ENCODE measurements at regions not wholly inside any gene's neighbourhood (a gene's known extent, or its start where the extent isn't known, plus 50 kb on each side); places are given as distances from the start of the nearest gene placed in this dataset.

DNA sequence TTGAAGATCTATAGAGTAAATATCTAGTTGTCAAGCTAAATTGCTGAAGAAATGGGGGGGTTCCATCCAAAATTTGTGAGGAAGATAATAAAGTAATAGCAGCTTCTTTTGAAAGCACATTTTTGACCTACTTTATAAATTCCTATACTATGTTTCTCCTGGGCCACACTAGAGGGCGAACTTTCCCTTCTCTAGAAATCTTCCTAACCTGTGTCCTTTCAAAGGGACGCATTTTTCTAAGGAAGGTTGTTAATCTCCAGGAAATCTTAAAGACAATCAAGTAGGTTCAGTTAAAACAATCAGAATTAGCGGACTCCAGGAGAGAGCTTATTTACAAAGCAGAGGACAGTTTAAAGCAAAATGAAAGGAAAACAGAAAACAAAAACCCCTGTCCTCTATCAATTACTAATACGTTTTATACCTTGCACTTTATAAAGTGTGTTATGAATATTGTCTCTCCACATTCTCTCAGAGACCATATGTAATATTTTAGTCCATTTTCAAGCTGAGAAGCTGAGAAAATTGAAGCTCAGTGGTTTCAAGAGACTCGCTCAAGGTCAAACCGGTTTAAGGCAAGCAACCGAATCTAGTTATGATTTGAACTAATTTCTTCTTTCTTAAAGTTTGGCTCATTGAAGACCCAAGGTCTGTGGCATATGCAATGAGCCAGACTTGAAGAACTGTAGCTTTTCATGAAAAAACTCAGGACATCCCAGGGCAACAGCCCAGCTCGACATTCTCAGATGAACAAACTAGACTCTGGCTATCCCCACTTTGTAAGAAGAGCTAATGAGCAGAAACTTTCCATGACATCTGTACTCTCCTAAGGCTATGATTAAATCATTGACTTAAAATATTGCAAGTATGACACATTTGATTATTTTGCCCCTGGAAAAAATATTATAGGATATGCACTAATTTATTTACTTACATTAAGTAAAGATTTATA, 273.6 kb downstream of the PAX3 start:
- intact Hi-C loops (cut with DNase I): no loop called here
- Histone ChIP-seq H3K4me1 (no peaks in the 10 kb centered on the region), H3K27ac (no peak overlapping the region), H3K36me3 (no peaks in the 10 kb centered on the region), H3K9me3 (no peaks in the 10 kb centered on the region), H3K27me3 (no peaks in the 10 kb centered on the region), H3K4me3 (no peak overlapping the region)
- TF ChIP-seq CTCF (IDR thresholded peaks at IDR 0.05): peak in 2 of 3 experiments; percentile 34 to 47
- no peak for DNase-seq (ENCODE audit: low spot score in 2 of 2)

GRCh38 chr2:222017252-222017850, 281.4 kb downstream of the PAX3 start:
- Histone ChIP-seq H3K27ac (no peak overlapping the region), H3K4me1 (no peaks in the 10 kb centered on the region), H3K9me3 (no peaks in the 10 kb centered on the region), H3K4me3 (no peak overlapping the region), H3K27me3 (no peaks in the 10 kb centered on the region), H3K36me3 (no peaks in the 10 kb centered on the region)
- intact Hi-C loops (cut with DNase I): no loop called here
- TF ChIP-seq CTCF (IDR thresholded peaks at IDR 0.05): no peak
- DNase-seq (ENCODE audit: low spot score in 2 of 2): no peak

DNA sequence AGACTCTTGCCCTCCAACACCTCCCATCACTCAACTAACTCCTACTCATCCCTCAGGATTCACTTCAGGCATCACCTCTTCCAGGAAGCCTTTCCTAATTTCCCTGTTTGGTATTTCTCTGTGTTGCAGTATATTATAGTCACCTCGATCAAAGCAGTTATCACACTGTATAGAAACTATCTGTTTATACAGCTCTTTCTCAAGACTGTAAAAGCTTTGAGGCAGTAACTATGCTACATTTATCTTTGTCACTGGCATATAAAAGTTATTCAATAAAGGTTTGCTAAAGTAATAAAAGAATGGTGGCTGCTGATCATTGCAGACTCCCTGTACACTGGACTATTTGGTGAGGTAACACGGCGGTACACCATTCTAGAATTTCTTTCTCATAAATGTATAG, 284.9 kb downstream of the PAX3 start:
- H3K27me3 ChIP-seq: no peaks in the 10 kb centered on the region
- H3K9me3 ChIP-seq: no peaks in the 10 kb centered on the region
- no peak for TF ChIP-seq CTCF (IDR thresholded peaks at IDR 0.05)
- H3K4me1 ChIP-seq: no peaks in the 10 kb centered on the region
- no peak for DNase-seq (ENCODE audit: low spot score in 2 of 2)
- no peak overlapping the region for H3K4me3 ChIP-seq
- no peak overlapping the region for H3K27ac ChIP-seq
- H3K36me3 ChIP-seq: no peaks in the 10 kb centered on the region
- intact Hi-C loops (cut with DNase I): no loop called here

- H3K4me1 ChIP-seq: no peaks in the 10 kb centered on the region
- H3K36me3 ChIP-seq: no peaks in the 10 kb centered on the region
- DNase-seq (ENCODE audit: low spot score in 2 of 2): no peak
- no peak for TF ChIP-seq CTCF (IDR thresholded peaks at IDR 0.05)
- H3K27me3 ChIP-seq: no peaks in the 10 kb centered on the region
- no peaks in the 10 kb centered on the region for H3K9me3 ChIP-seq
- H3K4me3 ChIP-seq: no peak overlapping the region
- intact Hi-C loops (cut with DNase I): no loop called here
- no peak overlapping the region for H3K27ac ChIP-seq
Observed at GRCh38 chr2:222000326-222000725, 298.5 kb downstream of the PAX3 start.

GRCh38 chr2:221999717-222000116, 299.1 kb downstream of the PAX3 start:
- no peaks in the 10 kb centered on the region for H3K36me3 ChIP-seq
- no peaks in the 10 kb centered on the region for H3K9me3 ChIP-seq
- DNase-seq (ENCODE audit: low spot score in 2 of 2): no peak
- H3K4me1 ChIP-seq: no peaks in the 10 kb centered on the region
- H3K27me3 ChIP-seq: no peaks in the 10 kb centered on the region
- no peak for TF ChIP-seq CTCF (IDR thresholded peaks at IDR 0.05)
- intact Hi-C loops (cut with DNase I): no loop called here
- no peak overlapping the region for H3K27ac ChIP-seq
- no peak overlapping the region for H3K4me3 ChIP-seq

All from ascending aorta (tissue), 2 donors.